T-helper 17 cell (primary cell): ENCODE measurements at regions not wholly inside any gene's neighbourhood (a gene's known extent, or its start where the extent isn't known, plus 50 kb on each side); places are given as distances from the start of the nearest gene placed in this dataset.
"Not testable (repeated sequence)": the region's sequence is repeated elsewhere in the genome, so short reads cannot be mapped to it uniquely, and the experiment has no call there.

ENCODE experiments used
- ATAC-seq: fragments of 150-1000 bp; cut with Tn5 transposase; 2 replicates; pipeline ENCODE4 v1.10.0; 2021; ENCODE audit warnings: mild to moderate bottlenecking, moderate library complexity
- DNase-seq, 3 donors: peaks; one replicate each; pipeline versions ENCODE4 v3.0.0 to v3.0.0-alpha.2; 2020 to 2021
- H3K9me3 ChIP-seq: one replicate; pipeline ENCODE4 v1.7.0; 2013; ENCODE audit warnings: low read length, mild to moderate bottlenecking; ENCODE audit not compliant: control insufficient read depth, poor library complexity, severe bottlenecking
- H3K27ac Mint-ChIP-seq: one replicate; pipeline ENCODE4 v1.8.0; 2022; ENCODE audit warnings: mild to moderate bottlenecking, moderate library complexity, mixed read lengths
- H3K27me3 Mint-ChIP-seq: one replicate; pipeline ENCODE4 v1.8.0; 2022; ENCODE audit warnings: mixed read lengths
- H3K36me3 Mint-ChIP-seq: one replicate; pipeline ENCODE4 v1.8.0; 2022; ENCODE audit warnings: low read depth, mixed read lengths
- H3K4me1 Mint-ChIP-seq: one replicate; pipeline ENCODE4 v1.8.0; 2022; ENCODE audit warnings: mild to moderate bottlenecking, mixed read lengths
- H3K4me3 Mint-ChIP-seq: one replicate; pipeline ENCODE4 v1.8.0; 2022; ENCODE audit warnings: mild to moderate bottlenecking, moderate library complexity, mixed read lengths

DNA sequence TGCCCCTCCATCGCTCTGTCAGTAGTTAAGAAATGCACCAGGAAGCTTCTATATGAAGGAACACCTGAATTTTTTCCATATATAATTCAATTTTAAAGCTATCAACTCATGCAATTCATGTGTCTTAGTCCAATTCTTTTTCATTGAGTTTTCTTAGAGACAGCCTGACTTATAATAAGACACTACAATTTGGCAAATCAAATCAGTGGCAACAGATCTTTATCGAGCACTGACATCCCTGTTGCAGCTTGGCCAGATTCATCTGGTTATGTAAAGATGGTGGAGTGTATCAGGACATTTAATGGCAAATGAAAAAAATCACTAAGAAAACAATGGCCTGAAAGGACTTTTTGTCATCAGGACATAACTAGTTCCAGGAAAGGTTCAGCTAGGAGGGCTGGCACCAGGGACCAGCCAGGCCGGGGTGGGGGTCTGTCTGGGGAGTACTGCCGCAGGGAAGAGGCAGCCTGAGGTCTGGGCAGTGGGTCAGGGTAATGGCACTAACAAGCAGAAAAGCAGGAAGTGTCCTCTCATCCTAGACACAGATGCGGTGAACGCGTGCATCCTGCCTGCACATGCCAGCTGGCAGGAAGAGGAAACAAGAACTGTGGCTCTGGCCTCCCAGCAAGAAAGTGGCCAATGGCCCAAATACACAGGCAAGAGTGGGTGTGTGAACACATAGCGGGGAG lies 100.5 kb upstream of the LMNTD1 start:
- H3K36me3 Mint-ChIP-seq, result no peaks in the 10 kb centered on the region
- no peaks in the 10 kb centered on the region for H3K9me3 ChIP-seq
- H3K27me3 Mint-ChIP-seq, result peaks cover 12% of the 10 kb centered on the region
- DNase-seq, result no peak
- no peak for ATAC-seq
- no peak overlapping the region for H3K27ac Mint-ChIP-seq
- no peaks in the 10 kb centered on the region for H3K4me1 Mint-ChIP-seq
- H3K4me3 Mint-ChIP-seq, result no peak overlapping the region

DNA sequence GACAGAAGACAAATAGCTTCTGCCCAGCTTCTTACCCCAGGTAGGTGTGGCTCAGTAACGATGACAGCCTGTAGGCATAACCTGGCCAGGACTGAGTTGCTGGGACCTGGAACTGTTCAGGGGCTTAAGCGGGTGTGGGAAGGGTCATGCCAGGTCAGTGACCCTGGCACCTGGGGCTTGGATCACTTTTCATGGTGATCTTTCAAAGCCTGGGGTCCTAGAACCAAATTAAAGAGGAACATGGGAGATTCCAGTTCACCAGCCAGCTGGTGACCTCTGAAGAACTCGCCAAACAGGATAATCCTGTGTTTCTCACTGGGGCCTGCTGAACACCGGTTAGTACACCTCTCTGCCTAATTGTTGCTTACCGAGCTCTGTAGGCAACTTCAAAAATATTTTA lies 102.6 kb upstream of the LMNTD1 start:
- no peak for DNase-seq
- H3K27me3 Mint-ChIP-seq, result peaks cover 12% of the 10 kb centered on the region
- H3K4me3 Mint-ChIP-seq, result no peak overlapping the region
- no peak for ATAC-seq
- no peaks in the 10 kb centered on the region for H3K9me3 ChIP-seq
- H3K4me1 Mint-ChIP-seq, result no peaks in the 10 kb centered on the region
- no peak overlapping the region for H3K27ac Mint-ChIP-seq
- H3K36me3 Mint-ChIP-seq, result no peaks in the 10 kb centered on the region

DNA sequence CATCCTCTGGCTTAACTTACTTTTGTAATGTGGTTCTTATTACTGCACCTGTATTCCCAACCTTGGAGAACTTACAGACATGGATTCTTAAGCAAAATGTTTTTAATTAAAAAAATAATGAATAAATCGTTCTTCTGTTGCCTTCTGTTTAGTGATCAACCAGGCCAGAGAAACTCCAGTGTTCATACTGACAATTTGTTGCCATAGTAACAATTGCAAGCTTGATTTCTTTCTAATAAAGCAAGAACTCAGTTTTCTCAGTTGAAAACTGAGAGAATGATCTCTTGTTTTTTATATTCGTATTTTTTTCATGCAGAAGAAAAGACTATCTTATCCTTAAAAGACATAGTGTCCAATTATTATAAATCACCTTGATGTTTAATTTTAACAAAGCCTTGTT lies 106.5 kb upstream of the LMNTD1 start:
- Mint-ChIP-seq H3K4me1 (no peaks in the 10 kb centered on the region), H3K27me3 (no peaks in the 10 kb centered on the region), H3K36me3 (no peaks in the 10 kb centered on the region), H3K4me3 (no peak overlapping the region), H3K27ac (no peak overlapping the region)
- no peaks in the 10 kb centered on the region for H3K9me3 ChIP-seq
- DNase-seq, result no peak
- ATAC-seq, result no peak

DNA sequence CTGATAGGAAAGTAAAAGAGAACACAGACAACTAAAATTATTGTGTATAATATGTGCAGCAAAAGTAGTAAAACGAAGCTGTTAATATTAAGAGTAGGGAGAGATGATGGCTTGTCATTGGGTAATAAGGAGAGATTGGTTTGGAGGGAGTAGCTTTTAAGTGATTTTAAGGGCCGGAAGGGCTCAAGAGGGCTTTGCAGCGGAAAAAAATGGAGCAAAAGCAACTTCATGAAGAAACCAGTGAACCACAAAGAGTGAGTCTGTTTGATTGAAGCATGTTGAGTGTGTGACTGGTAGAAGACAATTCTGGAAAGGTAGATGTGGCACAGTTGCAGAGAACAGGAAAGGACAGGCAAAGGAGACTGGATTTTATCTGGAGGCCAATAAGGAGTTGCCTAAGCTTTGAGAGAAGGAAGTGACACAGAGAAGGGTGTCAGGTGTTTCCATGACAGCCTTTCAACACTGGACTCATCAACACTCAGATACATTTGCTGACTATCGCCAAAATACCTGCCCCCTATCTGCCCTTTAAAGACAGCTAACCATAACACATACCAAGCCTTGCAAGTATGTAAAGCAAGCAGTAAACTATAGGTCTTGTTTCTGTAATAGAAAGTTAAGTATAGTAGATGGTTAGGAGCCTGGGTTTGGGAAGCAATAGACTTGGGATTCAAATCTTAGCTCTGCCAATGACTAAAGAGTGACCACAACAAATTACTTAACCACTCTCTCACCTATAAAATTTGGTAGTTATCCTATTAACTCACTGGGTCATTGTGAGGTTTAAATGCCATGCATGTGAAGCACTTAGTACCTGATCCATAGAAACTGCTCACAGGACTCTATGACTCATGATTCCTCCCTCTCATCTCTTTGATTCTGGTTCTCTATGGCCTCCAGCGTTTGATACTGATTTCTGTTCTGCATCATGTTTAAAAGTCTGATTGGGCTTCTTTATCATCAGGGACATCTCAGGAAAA lies 117.3 kb upstream of the LMNTD1 start:
- no peak for DNase-seq
- Mint-ChIP-seq H3K4me3 (no peak overlapping the region), H3K27me3 (no peaks in the 10 kb centered on the region), H3K36me3 (no peaks in the 10 kb centered on the region), H3K4me1 (no peaks in the 10 kb centered on the region), H3K27ac (no peak overlapping the region)
- H3K9me3 ChIP-seq, result no peaks in the 10 kb centered on the region
- no peak for ATAC-seq

DNA sequence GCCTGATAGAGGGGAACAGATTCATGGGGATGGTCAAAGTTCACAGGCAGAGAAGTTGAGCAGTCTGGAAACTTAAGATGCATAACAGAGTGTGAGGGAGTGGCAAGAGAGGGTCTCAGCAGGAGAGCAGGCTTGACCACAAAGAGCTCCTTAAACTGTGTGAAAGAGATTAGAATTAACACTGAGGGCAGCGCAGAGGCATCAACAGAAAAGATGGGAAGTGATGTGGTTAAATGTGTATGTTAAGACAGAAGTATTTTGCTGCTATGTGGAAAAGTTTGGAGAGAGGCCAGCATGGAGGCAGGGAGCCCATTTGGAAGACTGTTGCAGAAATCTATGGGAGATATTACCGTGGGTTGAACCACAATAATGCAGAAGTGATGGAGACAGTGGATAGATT lies 122.7 kb upstream of the LMNTD1 start:
- no peak for DNase-seq
- H3K9me3 ChIP-seq, result no peaks in the 10 kb centered on the region
- ATAC-seq, result no peak
- no peak overlapping the region for H3K27ac Mint-ChIP-seq
- no peaks in the 10 kb centered on the region for H3K27me3 Mint-ChIP-seq
- no peak overlapping the region for H3K4me3 Mint-ChIP-seq
- no peaks in the 10 kb centered on the region for H3K4me1 Mint-ChIP-seq
- no peaks in the 10 kb centered on the region for H3K36me3 Mint-ChIP-seq

DNA sequence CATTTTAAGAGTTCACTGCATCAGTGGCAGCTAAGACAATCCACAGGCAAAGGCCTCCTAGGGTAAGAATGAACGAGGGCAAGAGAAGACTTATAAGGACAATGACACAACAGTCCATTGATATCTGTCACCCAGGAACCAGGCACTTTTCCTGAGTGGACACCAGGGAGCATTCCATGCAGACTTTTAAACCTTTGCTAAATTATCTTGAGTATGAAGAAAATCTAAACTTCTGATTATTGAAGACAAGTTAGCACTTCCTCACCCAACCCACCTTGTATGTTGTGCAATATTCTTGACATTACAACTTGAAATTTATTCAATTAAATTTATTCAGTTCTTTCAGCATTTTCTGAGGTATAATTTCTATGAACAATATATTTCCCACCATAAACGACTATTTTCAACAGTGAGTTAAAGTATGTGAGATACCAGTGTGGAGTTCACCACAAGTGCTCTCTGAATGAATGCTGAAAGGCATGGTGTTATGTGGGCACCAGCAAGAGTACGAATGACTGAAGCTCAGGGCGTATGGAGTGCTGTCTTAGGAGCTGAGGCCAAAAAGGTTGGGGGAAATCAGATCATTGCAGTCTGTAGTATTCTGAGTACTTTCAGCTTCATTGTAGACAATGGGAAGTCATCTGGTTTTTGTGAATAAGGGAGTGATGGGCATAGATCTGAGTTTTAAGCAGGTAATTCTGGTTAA lies 124.3 kb upstream of the LMNTD1 start:
- no peaks in the 10 kb centered on the region for H3K4me1 Mint-ChIP-seq
- no peak for ATAC-seq

DNA sequence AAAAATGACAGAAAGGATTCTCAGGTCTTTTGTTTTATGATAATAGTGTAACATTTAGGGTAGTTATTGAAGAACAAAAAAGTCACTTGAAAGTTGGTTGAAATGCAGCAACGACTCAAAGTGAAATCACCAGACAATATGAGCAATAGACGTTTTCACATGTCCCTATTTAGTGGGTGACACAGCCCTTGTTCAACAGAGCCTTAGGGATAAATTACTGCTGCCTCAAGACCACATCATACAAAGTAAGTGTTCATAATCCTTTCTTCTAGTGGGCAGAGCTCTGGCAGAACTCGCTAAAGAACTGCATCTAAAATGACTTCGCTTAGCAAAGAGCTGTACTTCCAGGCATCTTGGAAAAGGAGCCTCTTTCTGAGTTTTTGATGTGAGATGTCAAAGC lies 128.5 kb upstream of the LMNTD1 start:
- no peaks in the 10 kb centered on the region for H3K4me1 Mint-ChIP-seq
- ATAC-seq (no peak), DNase-seq (no peak)
- no peaks in the 10 kb centered on the region for H3K36me3 Mint-ChIP-seq
- no peaks in the 10 kb centered on the region for H3K9me3 ChIP-seq
- no peak overlapping the region for H3K27ac Mint-ChIP-seq
- H3K4me3 Mint-ChIP-seq, result no peak overlapping the region
- no peaks in the 10 kb centered on the region for H3K27me3 Mint-ChIP-seq

More for the DNA sequence above, 124.3 kb upstream of the LMNTD1 start:
- Mint-ChIP-seq H3K4me3 (no peak overlapping the region), H3K27me3 (no peaks in the 10 kb centered on the region), H3K27ac (no peak overlapping the region), H3K36me3 (no peaks in the 10 kb centered on the region)
- no peak for DNase-seq
- H3K9me3 ChIP-seq, result no peaks in the 10 kb centered on the region

DNA sequence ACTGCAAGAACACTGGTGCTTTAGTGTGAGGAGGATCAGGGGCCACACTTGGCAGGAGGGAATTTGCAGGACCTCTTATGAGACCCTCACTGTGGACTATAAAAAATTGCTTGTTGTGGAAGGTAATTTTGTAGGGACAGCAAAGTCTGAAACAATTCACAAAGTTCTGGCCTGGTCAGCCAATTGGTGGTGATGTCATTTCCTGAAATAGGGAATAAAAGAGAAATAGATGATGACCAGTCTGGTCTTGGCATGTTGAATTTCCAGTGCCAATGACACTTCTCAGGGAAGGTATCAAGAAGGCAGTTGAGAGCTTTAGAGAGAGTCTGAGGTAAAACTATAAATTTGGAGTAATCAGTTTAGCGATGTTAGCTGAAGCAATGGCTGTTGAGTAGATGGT lies 129.3 kb upstream of the LMNTD1 start:
- no peak for ATAC-seq
- Mint-ChIP-seq H3K4me3 (no peak overlapping the region), H3K36me3 (peaks cover 2% of the 10 kb centered on the region), H3K4me1 (no peaks in the 10 kb centered on the region), H3K27ac (no peak overlapping the region), H3K27me3 (no peaks in the 10 kb centered on the region)
- H3K9me3 ChIP-seq, result no peaks in the 10 kb centered on the region
- no peak for DNase-seq

DNA sequence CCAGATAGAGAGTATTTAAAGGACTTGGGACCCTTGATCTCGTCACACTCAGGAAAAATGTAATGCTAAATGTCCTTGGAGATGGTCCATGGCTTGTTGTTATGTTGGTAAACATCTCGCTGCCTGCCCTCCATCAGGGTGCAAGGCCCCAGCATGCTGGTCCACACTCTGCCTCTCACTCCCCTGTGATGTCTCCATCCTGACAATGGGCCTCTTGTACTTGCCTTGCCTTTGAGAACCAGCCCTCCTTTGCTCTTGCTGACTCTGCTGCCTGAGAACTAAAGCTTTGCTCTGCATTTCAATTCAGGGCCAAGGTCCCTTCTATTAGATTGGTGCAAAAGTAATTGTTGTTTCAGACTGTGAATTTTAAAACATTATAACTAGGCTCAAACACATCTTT lies 131.0 kb upstream of the LMNTD1 start:
- no peaks in the 10 kb centered on the region for H3K9me3 ChIP-seq
- H3K27ac Mint-ChIP-seq, result no peak overlapping the region
- H3K4me1 Mint-ChIP-seq, result no peaks in the 10 kb centered on the region
- no peak for ATAC-seq
- H3K4me3 Mint-ChIP-seq, result no peak overlapping the region
- DNase-seq, result no peak
- H3K36me3 Mint-ChIP-seq, result peaks cover 2% of the 10 kb centered on the region
- no peaks in the 10 kb centered on the region for H3K27me3 Mint-ChIP-seq

DNA sequence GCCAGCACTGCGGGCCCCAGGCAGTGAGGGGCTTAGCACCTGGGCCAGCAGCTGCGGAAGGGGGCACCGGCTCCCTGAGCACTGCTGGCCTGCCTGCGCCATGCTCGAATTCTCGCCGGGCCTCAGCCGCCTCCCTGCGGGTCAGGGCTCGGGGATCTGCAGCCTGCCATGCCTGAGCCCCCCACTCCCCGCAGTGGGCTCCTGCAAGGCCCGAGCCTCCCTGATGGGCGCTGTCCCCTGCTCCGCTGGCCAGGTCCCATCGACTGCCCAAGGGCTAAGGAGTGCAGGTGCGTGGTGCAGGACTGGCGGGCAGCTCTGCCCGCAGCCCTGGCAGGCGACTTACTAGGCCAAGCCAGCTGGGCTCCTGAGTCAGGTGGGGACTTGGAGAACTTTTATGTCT lies 133.3 kb upstream of the LMNTD1 start:
- ATAC-seq, result no peak
- Mint-ChIP-seq H3K4me1 (no peaks in the 10 kb centered on the region), H3K27me3 (no peaks in the 10 kb centered on the region), H3K4me3 (no peak overlapping the region), H3K36me3 (peaks cover 2% of the 10 kb centered on the region), H3K27ac (no peak overlapping the region)
- DNase-seq, result no peak
- H3K9me3 ChIP-seq, result no peaks in the 10 kb centered on the region

DNA sequence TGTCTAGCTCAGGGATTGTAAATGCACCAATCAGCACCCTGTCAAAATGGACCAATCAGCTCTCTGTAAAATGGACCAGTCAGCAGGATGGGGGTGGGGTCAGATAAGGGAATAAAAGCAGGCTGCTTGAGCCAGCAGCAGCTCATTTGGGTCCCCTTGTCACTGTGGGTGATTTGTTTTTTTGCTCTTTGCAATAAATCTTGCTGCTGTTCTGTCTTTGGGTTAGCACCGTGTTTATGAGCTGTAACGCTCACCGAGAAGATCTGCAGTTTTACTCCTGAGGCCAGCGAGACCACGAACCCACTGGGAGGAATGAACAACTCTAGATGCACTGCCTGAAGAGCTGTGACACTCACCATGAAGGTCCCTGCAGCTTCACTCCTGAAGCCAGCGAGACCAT lies 134.1 kb upstream of the LMNTD1 start:
- Mint-ChIP-seq H3K36me3 (peaks cover 2% of the 10 kb centered on the region), H3K27ac (no peak overlapping the region), H3K4me3 (no peak overlapping the region), H3K27me3 (no peaks in the 10 kb centered on the region), H3K4me1 (no peaks in the 10 kb centered on the region)
- DNase-seq (no peak), ATAC-seq (no peak)
- H3K9me3 ChIP-seq, result no peaks in the 10 kb centered on the region

DNA sequence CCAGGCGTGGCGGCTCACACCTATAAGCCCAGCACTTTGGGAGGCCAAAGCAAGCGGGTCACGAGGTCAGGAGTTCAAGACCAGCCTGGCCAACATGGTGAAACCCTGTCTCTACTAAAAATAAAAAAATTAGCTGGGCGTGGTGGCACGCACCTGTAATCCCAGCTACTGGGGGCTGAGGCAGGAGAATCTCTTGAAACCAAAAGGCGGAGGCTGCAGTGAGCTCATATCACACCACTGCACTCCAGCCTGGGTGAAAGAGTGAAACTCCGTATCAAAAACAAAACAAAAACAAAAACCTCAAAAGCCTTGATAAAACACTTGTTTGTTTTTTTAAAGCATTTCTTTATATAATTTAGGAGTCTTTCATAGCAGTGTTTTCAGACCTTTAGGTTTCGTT lies 135.8 kb upstream of the LMNTD1 start:
- H3K36me3 Mint-ChIP-seq, H3K27ac Mint-ChIP-seq, H3K4me3 Mint-ChIP-seq, ATAC-seq, H3K27me3 Mint-ChIP-seq, H3K9me3 ChIP-seq, DNase-seq, H3K4me1 Mint-ChIP-seq: not testable (repeated sequence)

DNA sequence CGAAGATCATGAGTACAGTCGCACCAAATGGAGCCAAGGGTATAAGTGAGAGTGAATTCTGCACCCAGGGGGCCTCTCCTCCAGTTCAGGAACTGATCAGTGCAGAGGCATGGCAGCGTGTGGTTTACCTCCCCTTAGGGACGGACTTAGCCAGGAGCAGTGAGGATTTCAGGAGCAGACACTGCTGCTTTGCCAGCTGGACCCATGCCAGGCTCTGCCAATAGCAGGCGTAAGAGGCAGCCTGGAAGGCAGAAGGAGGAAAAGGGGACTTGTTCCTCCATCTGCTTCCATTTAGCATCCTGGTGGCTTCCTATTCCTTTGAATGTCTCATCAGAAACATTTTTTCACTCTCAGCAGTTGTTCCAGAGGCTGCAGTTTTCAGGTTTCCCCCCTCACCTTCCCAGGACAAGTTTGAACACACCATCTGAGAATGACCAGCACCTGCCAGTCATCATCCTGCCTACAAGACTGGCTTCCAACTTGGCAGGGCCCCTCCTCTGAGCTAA lies 137.0 kb upstream of the LMNTD1 start:
- no peaks in the 10 kb centered on the region for H3K4me1 Mint-ChIP-seq
- no peaks in the 10 kb centered on the region for H3K27me3 Mint-ChIP-seq
- DNase-seq (no peak), ATAC-seq (no peak)
- no peaks in the 10 kb centered on the region for H3K9me3 ChIP-seq
- no peak overlapping the region for H3K27ac Mint-ChIP-seq
- peaks cover 2% of the 10 kb centered on the region for H3K36me3 Mint-ChIP-seq
- no peak overlapping the region for H3K4me3 Mint-ChIP-seq
